Neuronal stem cell (in vitro differentiated cells): ENCODE measurements at regions not wholly inside any gene's neighbourhood (a gene's known extent, or its start where the extent isn't known, plus 50 kb on each side); places are given as distances from the start of the nearest gene placed in this dataset.

Experiments used
- DNase-seq: peaks from one replicate; pipeline ENCODE4 v3.0.0-alpha.2; 2013; ENCODE audit warnings: low spot score
- H2AFZ ChIP-seq: one replicate; pipeline ENCODE4 v1.6.1; 2013; ENCODE audit warnings: mild to moderate bottlenecking, low read length, inconsistent platforms
- H2AK5ac ChIP-seq: 2 replicates; pipeline ENCODE4 v1.6.1; 2013; ENCODE audit warnings: low read depth, mild to moderate bottlenecking, inconsistent platforms, low read length, moderate library complexity, mixed read lengths
- H2BK120ac ChIP-seq: 2 replicates; pipeline ENCODE4 v1.6.1; 2013; ENCODE audit warnings: low read depth, mild to moderate bottlenecking, inconsistent platforms, low read length, moderate library complexity, mixed read lengths
- H2BK12ac ChIP-seq: one replicate; pipeline ENCODE4 v1.6.1; 2013; ENCODE audit warnings: low read length, inconsistent platforms
- H2BK15ac ChIP-seq: 2 replicates; pipeline ENCODE4 v1.6.1; 2013; ENCODE audit warnings: mild to moderate bottlenecking, low read length, inconsistent platforms, mixed read lengths
- H2BK5ac ChIP-seq: one replicate; pipeline ENCODE4 v1.6.1; 2013; ENCODE audit warnings: inconsistent platforms, mild to moderate bottlenecking, low read length, moderate library complexity
- H3K14ac ChIP-seq: one replicate; pipeline ENCODE4 v1.6.1; 2013; ENCODE audit warnings: low read length, inconsistent platforms
- H3K18ac ChIP-seq: 2 replicates; pipeline ENCODE4 v1.6.1; 2013; ENCODE audit warnings: low read length, inconsistent platforms
- H3K23ac ChIP-seq: 2 replicates; pipeline ENCODE4 v1.6.1; 2013; ENCODE audit warnings: low read depth, mild to moderate bottlenecking, mixed read lengths, low read length, inconsistent platforms; ENCODE audit not compliant: poor library complexity
- H3K27ac ChIP-seq: replicated peaks from 3 replicates; pipeline ENCODE4 v1.5.1; 2013; ENCODE audit warnings: low read length, inconsistent platforms
- H3K27me3 ChIP-seq, 3 experiments: 2 replicates each; pipeline ENCODE4 v1.6.1; 2013; ENCODE audit warnings: low read length in 3 of 3, mild to moderate bottlenecking in 2 of 3, inconsistent platforms in 1 of 3, low read depth in 1 of 3, mixed read lengths in 1 of 3, moderate library complexity in 1 of 3; ENCODE audit not compliant: control insufficient read depth in 3 of 3, insufficient read depth in 3 of 3
- H3K36me3 ChIP-seq, 2 donors: replicated peaks in 1 of 2; 2 replicates each; pipeline ENCODE4 v1.6.1; 2013; ENCODE audit warnings: low read length in 2 of 2; ENCODE audit not compliant: control insufficient read depth in 2 of 2, insufficient read depth in 2 of 2
- H3K4ac ChIP-seq: 2 replicates; pipeline ENCODE4 v1.6.1; 2013; ENCODE audit warnings: inconsistent platforms, mild to moderate bottlenecking, low read length, moderate library complexity
- H3K4me1 ChIP-seq, 2 donors: 1 replicate in 1 of 2; 2 replicates in 1 of 2; pipeline ENCODE4 v1.6.1; 2013; ENCODE audit warnings: low read length in 2 of 2, low read depth in 1 of 2; ENCODE audit not compliant: control insufficient read depth in 2 of 2, insufficient read depth in 1 of 2
- H3K4me2 ChIP-seq: one replicate; pipeline ENCODE4 v1.6.1; 2013; ENCODE audit warnings: mild to moderate bottlenecking, low read length, inconsistent platforms; ENCODE audit not compliant: insufficient read depth, poor library complexity, severe bottlenecking
- H3K4me3 ChIP-seq, 2 donors: 2 replicates each; pipeline ENCODE4 v1.5.1; 2013; ENCODE audit warnings: low read length in 2 of 2, mild to moderate bottlenecking in 2 of 2, inconsistent platforms in 1 of 2, moderate library complexity in 1 of 2
- H3K79me1 ChIP-seq: one replicate; pipeline ENCODE4 v1.6.1; 2013; ENCODE audit warnings: low read depth, mild to moderate bottlenecking, inconsistent platforms, low read length, moderate library complexity
- H3K9ac ChIP-seq: one replicate; pipeline ENCODE4 v1.6.1; 2013; ENCODE audit warnings: mild to moderate bottlenecking, low read depth, low read length, inconsistent platforms; ENCODE audit not compliant: poor library complexity
- H3K9me3 ChIP-seq, 2 donors: replicated peaks in 1 of 2; 2 replicates each; pipeline versions ENCODE3 to v1.6.1; 2013; ENCODE audit warnings: low read length in 2 of 2, mild to moderate bottlenecking in 2 of 2, inconsistent platforms in 1 of 2, low read depth in 1 of 2, mixed read lengths in 1 of 2, moderate library complexity in 1 of 2; ENCODE audit not compliant: control insufficient read depth in 2 of 2, insufficient read depth in 1 of 2
- H4K8ac ChIP-seq: one replicate; pipeline ENCODE4 v1.6.1; 2013; ENCODE audit warnings: low read depth, mild to moderate bottlenecking, inconsistent platforms, low read length, moderate library complexity
- H4K91ac ChIP-seq: one replicate; pipeline ENCODE4 v1.6.1; 2013; ENCODE audit warnings: low read length, low read depth, mild to moderate bottlenecking, inconsistent platforms; ENCODE audit not compliant: poor library complexity
- WGBS, 2 donors: extraction: QIAGEN DNeasy Blood & Tissue Kit; methylation state at CpG; one replicate each; pipeline ENCODE4 v1.1.7; 2013; ENCODE audit warnings: missing lambda C conversion rate in 2 of 2, mixed read lengths in 1 of 2; ENCODE audit not compliant: insufficient read length in 2 of 2, insufficient replicate concordance in 1 of 2; ENCODE audit errors: extremely low coverage in 2 of 2; 5-methylcytosine and 5-hydroxymethylcytosine counted together

- no peak for DNase-seq
- H3K9me3 ChIP-seq = no peaks in the 10 kb centered on the region
- no peak overlapping the region for H3K14ac ChIP-seq
- no peak overlapping the region for H2AK5ac ChIP-seq
- H3K27ac ChIP-seq = no peak overlapping the region
- no peak overlapping the region for H4K91ac ChIP-seq
- H4K8ac ChIP-seq = no peak overlapping the region
- H3K9ac ChIP-seq = no peak overlapping the region
- H3K36me3 ChIP-seq = no peaks in the 10 kb centered on the region
- H3K79me1 ChIP-seq = no peaks in the 10 kb centered on the region
- H3K27me3 ChIP-seq = no peaks in the 10 kb centered on the region
- H2BK120ac ChIP-seq = no peak overlapping the region
- H3K4me3 ChIP-seq = no peak overlapping the region
- H3K4me2 ChIP-seq = no peak overlapping the region
- peak overlapping the region; percentile 53 for H3K18ac ChIP-seq
- no peak overlapping the region for H2BK12ac ChIP-seq
- H2BK5ac ChIP-seq = no peak overlapping the region
- H3K23ac ChIP-seq = no peak overlapping the region
- H3K4me1 ChIP-seq = peaks cover 0 to 6% of the 10 kb centered on the region in 2 donors
- no peak overlapping the region for H2AFZ ChIP-seq
- no peak overlapping the region for H3K4ac ChIP-seq
- no peak overlapping the region for H2BK15ac ChIP-seq
- WGBS, 2 donors = no CpG with 5 or more reads among the region's 1 CpG
Measured at GRCh38 chr16:65634833-65635232, 513.0 kb upstream of the CDH11 start.

DNA sequence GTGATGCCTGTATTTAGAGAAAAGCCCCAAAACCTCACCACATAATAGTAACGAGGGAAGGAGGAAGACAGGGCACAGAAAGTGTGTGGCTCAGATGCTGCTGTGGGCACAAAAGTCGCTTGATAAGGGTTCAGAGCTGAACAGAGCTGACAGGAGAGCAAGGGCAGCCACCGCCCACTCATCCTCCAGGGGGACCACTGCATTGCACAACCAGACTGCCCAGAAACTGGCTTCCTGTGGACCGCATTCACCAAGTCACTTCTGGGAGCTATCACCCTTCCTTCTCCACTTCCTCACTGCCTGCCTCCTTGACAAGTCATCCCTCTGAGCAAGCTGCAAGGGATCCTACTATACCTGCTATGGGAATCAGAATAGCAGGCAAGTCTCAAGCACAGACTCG is 512.4 kb upstream of the CDH11 start:
- Histone ChIP-seq H3K4me3 (no peak overlapping the region), H2AK5ac (no peak overlapping the region), H4K91ac (no peak overlapping the region), H3K14ac (no peak overlapping the region), H3K23ac (no peak overlapping the region), H3K4me2 (no peak overlapping the region), H2BK15ac (peak overlapping the region; percentile 38), H3K27ac (no peak overlapping the region), H2AFZ (no peak overlapping the region), H3K27me3 (no peaks in the 10 kb centered on the region), H2BK120ac (no peak overlapping the region), H2BK5ac (no peak overlapping the region), H2BK12ac (no peak overlapping the region), H3K4me1 (peaks cover 0 to 6% of the 10 kb centered on the region in 2 donors), H3K9me3 (no peaks in the 10 kb centered on the region), H3K18ac (no peak overlapping the region), H4K8ac (no peak overlapping the region), H3K79me1 (no peaks in the 10 kb centered on the region), H3K9ac (no peak overlapping the region), H3K4ac (no peak overlapping the region), H3K36me3 (no peaks in the 10 kb centered on the region)
- DNase-seq = no peak
- no CpG with 5 or more reads among the region's 5 CpGs for WGBS, 2 donors

DNA sequence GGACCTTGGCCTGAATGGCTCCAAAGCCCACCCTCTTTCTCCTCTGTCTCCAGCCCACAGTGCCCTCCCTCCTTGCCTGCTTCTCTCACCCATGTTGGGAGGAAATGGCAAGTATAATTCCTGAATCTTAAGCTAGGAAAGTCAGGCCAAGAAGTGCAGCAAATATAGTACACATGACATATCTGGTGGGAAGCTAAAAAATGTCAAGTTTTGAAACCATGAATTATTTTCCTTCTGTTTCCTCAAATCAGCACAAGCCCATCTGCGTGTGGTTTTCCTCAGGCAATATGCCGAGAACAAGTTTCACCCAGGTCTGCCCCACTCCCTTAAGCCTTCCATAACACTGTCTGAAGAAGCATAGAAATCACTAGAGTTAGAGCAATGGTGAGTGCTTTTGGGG is 502.8 kb upstream of the CDH11 start:
- no peak overlapping the region for H3K18ac ChIP-seq
- no CpG with 5 or more reads among the region's 2 CpGs for WGBS, 2 donors
- H4K8ac ChIP-seq = no peak overlapping the region
- H2BK15ac ChIP-seq = no peak overlapping the region
- no peak overlapping the region for H2AFZ ChIP-seq
- H4K91ac ChIP-seq = no peak overlapping the region
- H3K23ac ChIP-seq = peak overlapping the region; percentile 53
- no peak overlapping the region for H3K9ac ChIP-seq
- H2BK12ac ChIP-seq = no peak overlapping the region
- H3K9me3 ChIP-seq = peaks cover 0 to 2% of the 10 kb centered on the region in 2 donors
- no peak overlapping the region for H2BK120ac ChIP-seq
- H3K27ac ChIP-seq = no peak overlapping the region
- H3K27me3 ChIP-seq = no peaks in the 10 kb centered on the region
- no peaks in the 10 kb centered on the region for H3K36me3 ChIP-seq
- H3K79me1 ChIP-seq = no peaks in the 10 kb centered on the region
- H3K14ac ChIP-seq = peak overlapping the region; percentile 31
- no peak overlapping the region for H3K4ac ChIP-seq
- H2BK5ac ChIP-seq = no peak overlapping the region
- no peak overlapping the region for H2AK5ac ChIP-seq
- H3K4me1 ChIP-seq = no peaks in the 10 kb centered on the region
- no peak for DNase-seq
- no peak overlapping the region for H3K4me2 ChIP-seq
- H3K4me3 ChIP-seq = no peak overlapping the region

GRCh38 chr16:65624229-65624628 is 502.4 kb upstream of the CDH11 start:
- Histone ChIP-seq H3K14ac (peak overlapping the region; percentile 31), H2AFZ (no peak overlapping the region), H2BK5ac (no peak overlapping the region), H3K4me3 (no peak overlapping the region), H2BK15ac (no peak overlapping the region), H2BK120ac (no peak overlapping the region), H4K91ac (no peak overlapping the region), H3K4me2 (no peak overlapping the region), H3K9ac (no peak overlapping the region), H3K23ac (peak overlapping the region; percentile 53), H3K9me3 (peaks cover 0 to 2% of the 10 kb centered on the region in 2 donors), H2BK12ac (no peak overlapping the region), H3K36me3 (no peaks in the 10 kb centered on the region), H4K8ac (no peak overlapping the region), H3K4me1 (no peaks in the 10 kb centered on the region), H2AK5ac (no peak overlapping the region), H3K79me1 (no peaks in the 10 kb centered on the region), H3K27me3 (no peaks in the 10 kb centered on the region), H3K18ac (no peak overlapping the region), H3K27ac (no peak overlapping the region), H3K4ac (no peak overlapping the region)
- DNase-seq = no peak
- no CpG with 5 or more reads among the region's 2 CpGs for WGBS, 2 donors
